OCI-LY7 (cell line): ENCODE measurements at regions not wholly inside any gene's neighbourhood (a gene's known extent, or its start where the extent isn't known, plus 50 kb on each side); places are given as distances from the start of the nearest gene placed in this dataset.

ENCODE experiments used
- CTCF ChIP-seq: fragments of 200-600 bp; sonication (generic); conservative IDR thresholded peaks from 2 replicates; pipeline ENCODE4 v1.5.1; 2014; ENCODE audit warnings: mild to moderate bottlenecking, antibody characterized with exemption, low read length, moderate library complexity, mixed read lengths
- EZH2phosphoT487 ChIP-seq: fragments of 200-600 bp; sonication (generic); IDR thresholded peaks from 2 replicates; pipeline ENCODE4 v1.6.1; 2018; ENCODE audit warnings: low read depth, borderline replicate concordance, mild to moderate bottlenecking, mixed run types, antibody characterized with exemption, low read length, moderate library complexity, mixed read lengths

DNA sequence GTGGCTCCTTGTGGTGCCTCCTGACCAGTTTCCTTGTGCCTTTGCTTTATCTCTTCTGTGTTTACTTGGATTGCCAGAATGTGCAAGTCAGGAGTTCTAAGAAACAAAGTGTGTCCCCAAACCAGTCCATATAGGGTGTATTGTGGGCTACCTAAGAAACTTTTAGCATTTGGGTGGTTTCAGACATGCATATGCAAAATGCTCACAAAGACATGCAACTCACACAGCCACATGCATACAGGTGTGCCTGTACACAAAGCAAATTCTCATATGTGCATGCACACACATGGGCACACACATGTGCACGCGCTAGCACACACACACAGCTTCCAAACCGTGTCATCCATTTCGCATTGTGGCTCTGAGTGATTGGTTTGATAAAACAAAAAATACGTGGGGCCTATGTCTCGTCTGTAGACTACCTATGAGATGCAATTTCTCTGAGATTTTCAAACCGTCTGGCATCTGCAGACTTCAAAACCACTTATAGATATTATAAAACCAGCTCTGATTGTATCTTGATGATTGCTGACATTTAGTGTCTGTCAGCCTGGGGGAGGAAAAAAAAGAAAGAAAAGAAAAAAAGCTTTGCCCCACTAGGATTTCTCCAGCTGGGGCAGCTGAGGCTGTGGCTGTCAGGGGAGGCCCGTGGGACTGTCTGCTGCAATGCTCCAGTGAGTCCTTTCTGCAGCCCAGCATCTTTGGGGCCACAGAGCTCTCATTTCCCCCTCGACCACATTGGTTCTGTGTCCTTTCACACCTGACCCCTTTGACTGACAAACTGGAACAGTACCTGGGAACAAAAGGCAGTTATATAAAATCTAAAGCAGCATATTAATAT, 556.1 kb downstream of the CMPK2 start:
- TF ChIP-seq CTCF (no peak), EZH2phosphoT487 (no peak)
